ENCODE measurements at regions not wholly inside any gene's neighbourhood (a gene's known extent, or its start where the extent isn't known, plus 50 kb on each side); places are given as distances from the start of the nearest gene placed in this dataset.
"Not testable (repeated sequence)": the region's sequence is repeated elsewhere in the genome, so short reads cannot be mapped to it uniquely, and the experiment has no call there.

DNA sequence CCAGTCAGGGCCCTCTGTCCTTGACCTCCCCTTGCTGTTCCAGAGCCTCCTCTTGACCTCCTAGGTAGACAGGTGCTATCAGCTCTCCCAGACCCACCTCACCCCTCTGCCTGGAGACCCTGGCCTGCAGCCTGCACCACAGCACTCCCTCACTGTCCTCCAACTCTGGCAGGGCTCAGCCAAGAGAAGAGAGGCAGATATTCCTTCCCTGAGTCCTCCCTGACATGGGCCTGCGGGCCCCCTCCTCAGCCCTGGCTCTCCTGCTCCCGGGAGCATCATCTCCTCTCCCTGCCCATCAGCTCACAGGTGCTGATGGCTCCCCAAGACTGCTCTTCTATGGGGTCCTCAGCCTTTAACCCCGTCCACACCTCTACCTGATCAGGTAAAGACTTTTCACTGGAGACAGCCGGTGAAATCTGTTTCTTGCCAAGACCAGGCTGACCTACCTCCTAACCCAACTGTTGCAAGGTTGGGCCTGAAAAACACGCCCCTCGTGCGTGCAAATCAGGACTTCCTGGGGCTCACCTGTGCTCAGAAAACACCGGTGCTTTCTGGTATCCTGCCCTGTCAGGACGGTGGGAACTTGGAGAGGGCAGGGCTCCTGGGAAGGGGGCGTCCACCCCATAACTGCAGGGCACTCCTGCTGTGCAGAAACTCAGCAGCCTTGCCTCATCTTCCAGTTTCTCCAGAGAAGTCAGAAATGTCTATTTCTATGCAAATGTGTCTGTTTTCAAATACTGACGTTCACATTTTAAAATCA, 160.7 kb downstream of the SHANK2 start:
- Histone ChIP-seq H3K4me3 (ENCODE audit: low read depth in 1 of 3, low read length in 3 of 3) (no peak overlapping the region), H3K9me3 (ENCODE audit: control insufficient read depth in 4 of 4, low read length in 3 of 4) (no peaks in the 10 kb centered on the region), H3K4me1 (ENCODE audit: control insufficient read depth in 4 of 4, insufficient read depth in 4 of 4, low read length in 3 of 4) (no peaks in the 10 kb centered on the region), H3K9ac (ENCODE audit: low read depth in 1 of 2, low read length in 2 of 2) (no peak overlapping the region), H3K27ac (ENCODE audit: low read depth in 1 of 2, low read length in 2 of 2) (no peak overlapping the region), H3K27me3 (ENCODE audit: control insufficient read depth in 4 of 4, insufficient read depth in 4 of 4, low read length in 3 of 4) (no peaks in the 10 kb centered on the region), H3K36me3 (ENCODE audit: control insufficient read depth in 4 of 4, insufficient read depth in 3 of 4, low read depth in 1 of 4, low read length in 3 of 4) (peaks cover 6 to 46% (median 21%) of the 10 kb centered on the region in 4 donors)
- no peak for DNase-seq (ENCODE audit: low spot score)
- TF ChIP-seq EGR1 (IDR thresholded peaks at IDR 0.05; ENCODE audit: low read depth in 2 of 2): no peak
- no peak for TF ChIP-seq CTCF (IDR thresholded peaks at IDR 0.05; ENCODE audit: low read depth, low read length, missing input control)
- WGBS: 89% methylated on average over 11 of the region's 11 CpGs

DNA sequence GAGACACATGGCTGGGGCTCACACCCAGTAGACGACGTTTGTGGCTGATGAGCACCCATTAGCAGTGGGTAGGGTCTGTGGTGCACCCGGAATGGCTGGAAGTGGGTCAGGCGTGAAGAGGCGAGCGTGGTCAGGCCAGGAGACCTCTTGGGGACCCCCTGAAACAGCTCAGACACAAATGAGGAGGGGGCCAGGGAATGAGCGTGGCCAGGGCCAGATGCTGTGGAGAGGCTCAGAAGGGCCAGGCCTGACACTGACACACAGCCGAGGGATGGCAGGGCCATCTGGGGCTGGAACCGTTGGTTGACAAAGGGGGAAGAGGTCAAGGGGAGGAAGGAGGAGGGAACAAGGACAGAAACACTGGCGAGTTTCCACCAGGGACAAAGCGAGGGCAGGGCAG, 162.8 kb downstream of the SHANK2 start:
- H3K4me1 ChIP-seq (ENCODE audit: control insufficient read depth in 4 of 4, insufficient read depth in 4 of 4, low read length in 3 of 4): no peaks in the 10 kb centered on the region
- H3K9ac ChIP-seq (ENCODE audit: low read depth in 1 of 2, low read length in 2 of 2): no peak overlapping the region
- H3K27me3 ChIP-seq (ENCODE audit: control insufficient read depth in 4 of 4, insufficient read depth in 4 of 4, low read length in 3 of 4): no peaks in the 10 kb centered on the region
- 89% methylated on average over 11 of the region's 11 CpGs for WGBS
- H3K36me3 ChIP-seq (ENCODE audit: control insufficient read depth in 4 of 4, insufficient read depth in 3 of 4, low read depth in 1 of 4, low read length in 3 of 4): peaks cover 6 to 34% (median 17%) of the 10 kb centered on the region in 4 donors
- no peak for DNase-seq (ENCODE audit: low spot score)
- H3K9me3 ChIP-seq (ENCODE audit: control insufficient read depth in 4 of 4, low read length in 3 of 4): no peaks in the 10 kb centered on the region
- no peak for TF ChIP-seq NR2F2 (IDR thresholded peaks at IDR 0.05)
- TF ChIP-seq GABPA (IDR thresholded peaks at IDR 0.05 in 1 of 2, conservative IDR thresholded peaks at IDR 0.05 in 1 of 2): no peak
- TF ChIP-seq JUND (IDR thresholded peaks at IDR 0.05): no peak
- no peak for TF ChIP-seq YY1 (IDR thresholded peaks at IDR 0.05)
- TF ChIP-seq CTCF (IDR thresholded peaks at IDR 0.05; ENCODE audit: low read depth, low read length, missing input control): no peak
- no peak for TF ChIP-seq MAX (IDR thresholded peaks at IDR 0.05)
- no peak for TF ChIP-seq HNF4A (conservative IDR thresholded peaks at IDR 0.05)
- TF ChIP-seq REST (IDR thresholded peaks at IDR 0.05): no peak
- no peak for TF ChIP-seq RXRA (IDR thresholded peaks at IDR 0.05)
- TF ChIP-seq FOXA2 (IDR thresholded peaks at IDR 0.05): no peak
- TF ChIP-seq HNF4G (IDR thresholded peaks at IDR 0.05): no peak
- no peak for TF ChIP-seq ZBTB33 (IDR thresholded peaks at IDR 0.05)
- TF ChIP-seq EGR1 (IDR thresholded peaks at IDR 0.05; ENCODE audit: low read depth in 2 of 2): no peak
- TF ChIP-seq, protein P1, sequence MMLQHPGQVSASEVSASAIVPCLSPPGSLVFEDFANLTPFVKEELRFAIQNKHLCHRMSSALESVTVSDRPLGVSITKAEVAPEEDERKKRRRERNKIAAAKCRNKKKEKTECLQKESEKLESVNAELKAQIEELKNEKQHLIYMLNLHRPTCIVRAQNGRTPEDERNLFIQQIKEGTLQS (IDR thresholded peaks at IDR 0.05): no peak
- no peak for TF ChIP-seq RAD21 (IDR thresholded peaks at IDR 0.05)
- no peak for TF ChIP-seq TAF1 (conservative IDR thresholded peaks at IDR 0.05)
- H3K4me3 ChIP-seq (ENCODE audit: low read depth in 1 of 3, low read length in 3 of 3): no peak overlapping the region
- no peak overlapping the region for H3K27ac ChIP-seq (ENCODE audit: low read depth in 1 of 2, low read length in 2 of 2)

DNA sequence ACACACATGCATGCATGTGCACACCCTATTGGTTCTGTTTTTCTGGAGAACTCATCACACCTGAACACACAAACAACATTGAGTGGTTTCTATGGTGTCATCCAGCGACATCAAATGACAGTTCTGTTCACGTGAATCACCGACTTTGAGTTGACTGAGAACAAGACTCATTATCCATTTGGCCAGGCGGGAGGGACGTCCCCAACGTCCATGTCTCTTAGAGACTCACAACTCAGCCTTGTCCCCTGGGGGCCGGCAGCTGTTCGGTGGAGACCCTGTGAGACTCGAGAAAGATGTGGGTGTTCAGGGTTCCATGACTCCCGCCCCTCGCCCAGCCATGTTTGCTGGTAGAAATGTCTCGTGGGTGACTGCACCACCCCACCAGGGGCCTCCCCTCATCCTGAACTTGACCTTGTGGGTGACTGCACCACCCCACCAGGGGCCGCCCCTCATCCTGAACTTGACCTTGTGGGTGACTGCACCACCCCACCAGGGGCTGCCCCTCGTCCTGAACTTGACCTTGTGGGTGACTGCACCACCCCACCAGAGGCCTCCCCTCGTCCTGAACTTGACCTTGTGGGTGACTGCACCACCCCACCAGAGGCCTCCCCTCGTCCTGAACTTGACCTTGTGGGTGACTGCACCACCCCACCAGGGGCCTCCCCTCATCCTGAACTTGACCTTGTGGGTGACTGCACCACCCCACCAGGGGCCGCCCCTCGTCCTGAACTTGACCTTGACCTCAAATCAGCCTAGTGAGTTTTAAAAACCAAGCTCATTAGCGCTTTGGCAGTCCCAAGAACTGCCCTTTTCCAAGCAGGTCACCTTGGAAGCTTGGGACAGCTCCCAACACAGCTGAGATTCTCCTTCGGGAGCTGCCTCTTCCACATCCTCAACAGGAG, 163.8 kb downstream of the SHANK2 start:
- H3K9ac ChIP-seq (ENCODE audit: low read depth in 1 of 2, low read length in 2 of 2); DNase-seq (ENCODE audit: low spot score); H3K4me3 ChIP-seq (ENCODE audit: low read depth in 1 of 3, low read length in 3 of 3); H3K4me1 ChIP-seq (ENCODE audit: control insufficient read depth in 4 of 4, insufficient read depth in 4 of 4, low read length in 3 of 4); H3K27ac ChIP-seq (ENCODE audit: low read depth in 1 of 2, low read length in 2 of 2); H3K9me3 ChIP-seq (ENCODE audit: control insufficient read depth in 4 of 4, low read length in 3 of 4); H3K27me3 ChIP-seq (ENCODE audit: control insufficient read depth in 4 of 4, insufficient read depth in 4 of 4, low read length in 3 of 4): not testable (repeated sequence)
- peaks cover 3 to 25% (median 14%) of the 10 kb centered on the region in 4 donors for H3K36me3 ChIP-seq (ENCODE audit: control insufficient read depth in 4 of 4, insufficient read depth in 3 of 4, low read depth in 1 of 4, low read length in 3 of 4)
- WGBS: 88% methylated on average over 20 of the region's 20 CpGs

All from liver (tissue), 8 donors.